Activated naive CD4-positive, alpha-beta T cell treated with anti-CD3 and anti-CD28 coated beads for 36 hours (primary cell): ENCODE measurements at regions not wholly inside any gene's neighbourhood (a gene's known extent, or its start where the extent isn't known, plus 50 kb on each side); places are given as distances from the start of the nearest gene placed in this dataset.

ENCODE experiments used
- CTCF ChIA-PET: fragments of 350-600 bp; sonication (Branson Sonifier 250); formaldehyde crosslinking; loops from one replicate; lab custom pipeline; 2021; ENCODE audit warnings: antibody characterized with exemption; lab: Charles Lee
- DNase-seq: peaks from one replicate; pipeline ENCODE4 v3.0.0-alpha.2; 2020
- H3K27ac Mint-ChIP-seq: one replicate; pipeline ENCODE4 v1.8.0; 2021; ENCODE audit warnings: mild to moderate bottlenecking, mixed read lengths
- H3K27me3 Mint-ChIP-seq: one replicate; pipeline ENCODE4 v1.8.0; 2021; ENCODE audit warnings: low read depth, mixed read lengths
- H3K36me3 Mint-ChIP-seq: one replicate; pipeline ENCODE4 v1.8.0; 2021; ENCODE audit warnings: low read depth, mixed read lengths
- H3K4me1 Mint-ChIP-seq: one replicate; pipeline ENCODE4 v1.8.0; 2021; ENCODE audit warnings: low read depth, mixed read lengths
- H3K4me3 Mint-ChIP-seq: one replicate; pipeline ENCODE4 v1.8.0; 2021; ENCODE audit warnings: mild to moderate bottlenecking, moderate library complexity, mixed read lengths
- H3K9me3 Mint-ChIP-seq: one replicate; pipeline ENCODE4 v1.8.0; 2021; ENCODE audit warnings: mixed read lengths
- intact Hi-C: fragments of 100-400 bp; cut with micrococcal nuclease; formaldehyde crosslinking; loops from one replicate; pipeline ENCODE4 v1.15.1; 2023

DNA sequence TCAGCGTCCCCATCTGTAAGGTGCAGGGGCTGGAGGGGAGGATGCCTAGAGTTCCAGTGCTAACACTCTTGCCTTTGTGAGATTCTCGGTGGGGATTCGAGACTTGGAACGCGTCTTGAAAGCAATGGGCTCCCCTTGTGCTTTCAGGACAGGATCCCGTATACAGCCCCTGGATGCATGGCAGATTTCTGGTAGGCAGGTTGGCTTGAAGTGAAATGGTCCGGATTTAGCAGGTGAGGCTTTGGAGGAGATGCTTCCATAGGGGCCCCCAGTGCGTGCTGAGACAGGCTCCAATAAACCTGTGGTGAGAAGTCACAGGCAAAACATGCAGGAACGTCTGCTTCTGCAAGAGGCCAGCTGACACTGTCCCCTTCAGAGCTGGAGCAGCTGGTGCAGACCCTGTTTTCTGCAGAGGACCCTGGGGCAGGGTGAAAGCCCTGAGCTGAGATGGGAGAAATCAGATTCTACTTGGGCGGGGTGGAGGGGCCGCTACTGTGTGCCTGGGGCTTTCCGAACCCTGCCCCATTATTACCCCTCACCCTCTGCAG is 270.4 kb downstream of the PTPRU start:
- Mint-ChIP-seq H3K27me3 (peaks cover 26% of the 10 kb centered on the region), H3K9me3 (peaks cover 2% of the 10 kb centered on the region), H3K27ac (no peak overlapping the region), H3K4me3 (no peak overlapping the region), H3K36me3 (no peaks in the 10 kb centered on the region), H3K4me1 (no peaks in the 10 kb centered on the region)
- intact Hi-C loops = no loop called here
- no peak for DNase-seq
- CTCF ChIA-PET = no interaction called here

DNA sequence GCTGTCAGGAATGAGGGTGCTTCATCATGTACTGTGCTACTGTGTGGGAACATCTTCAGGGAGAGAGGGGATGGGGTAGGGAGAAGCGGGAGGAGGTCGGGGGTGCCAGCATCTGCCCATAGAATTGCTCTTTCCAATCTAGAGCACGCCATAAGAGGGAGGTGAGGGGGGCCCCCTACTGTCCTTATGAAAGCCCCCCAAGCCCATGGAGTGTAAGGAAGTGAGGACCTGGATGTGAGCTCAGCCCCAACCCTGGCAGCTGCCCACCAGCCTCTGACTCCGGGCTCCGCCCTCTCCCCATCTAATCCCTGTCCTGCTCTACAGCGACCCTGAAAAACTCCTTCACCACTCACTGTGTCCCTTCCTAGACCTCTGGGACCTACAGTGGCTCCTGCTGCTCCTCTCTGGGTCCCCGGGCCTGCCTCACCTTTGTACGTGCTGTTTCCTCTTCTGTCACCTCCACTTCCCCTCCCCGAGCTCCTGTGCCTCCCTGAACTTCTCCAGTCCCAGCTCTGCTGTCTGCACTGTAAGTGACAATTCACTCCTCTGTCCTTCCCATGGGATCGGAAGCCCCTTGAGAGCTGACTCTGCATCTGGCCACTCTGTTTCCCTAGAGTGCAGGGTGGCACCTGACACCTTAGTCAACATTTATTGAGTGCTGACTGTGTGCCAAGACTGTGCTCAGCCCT is 269.4 kb downstream of the PTPRU start:
- Mint-ChIP-seq H3K4me1 (no peaks in the 10 kb centered on the region), H3K27me3 (peaks cover 26% of the 10 kb centered on the region), H3K9me3 (no peaks in the 10 kb centered on the region), H3K27ac (no peak overlapping the region), H3K4me3 (no peak overlapping the region), H3K36me3 (no peaks in the 10 kb centered on the region)
- intact Hi-C loops = no loop called here
- no peak for DNase-seq
- CTCF ChIA-PET = no interaction called here

DNA sequence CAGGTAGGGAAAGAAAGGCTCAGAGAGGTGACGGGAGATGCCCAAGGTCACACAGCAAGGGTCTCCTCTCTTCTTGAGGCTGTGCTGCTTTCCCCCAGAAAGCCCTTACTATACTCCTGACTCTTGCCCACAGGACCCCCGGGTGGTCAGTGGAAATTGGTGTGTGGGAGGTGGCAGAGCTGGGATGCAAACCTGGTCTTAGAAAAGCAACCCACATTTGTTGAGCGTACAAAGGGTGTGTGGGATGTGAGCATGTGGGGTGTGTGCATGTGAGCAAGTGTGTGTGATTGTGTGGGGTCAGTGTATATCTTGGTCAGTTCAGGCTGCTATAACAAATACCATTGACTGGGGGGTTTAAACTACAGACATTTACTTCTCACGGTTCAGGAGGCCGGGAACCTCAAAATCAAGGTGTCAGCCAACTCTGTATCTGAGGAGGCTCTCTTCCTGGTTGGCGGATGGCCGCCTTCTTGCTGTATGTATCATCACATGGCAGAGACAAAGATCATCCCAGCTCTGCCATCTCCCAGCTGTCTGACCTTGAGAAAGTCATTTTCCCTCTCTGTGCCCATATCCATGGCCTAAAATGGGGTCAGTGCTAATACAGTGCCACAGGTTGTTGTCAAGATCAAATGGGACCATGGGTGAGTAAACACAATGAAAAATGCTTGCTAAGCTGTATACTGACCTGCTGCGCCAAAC is 268.5 kb downstream of the PTPRU start:
- intact Hi-C loops = no loop called here
- CTCF ChIA-PET = interaction anchor here (0.9 kb wide), 1 partner anchor 9 kb away, joined by 3 read pairs; no protein-coding TSS in a partner anchor
- H3K36me3 Mint-ChIP-seq = no peaks in the 10 kb centered on the region
- no peak for DNase-seq
- H3K4me1 Mint-ChIP-seq = no peaks in the 10 kb centered on the region
- peaks cover 30% of the 10 kb centered on the region for H3K27me3 Mint-ChIP-seq
- no peak overlapping the region for H3K4me3 Mint-ChIP-seq
- H3K27ac Mint-ChIP-seq = no peak overlapping the region
- no peaks in the 10 kb centered on the region for H3K9me3 Mint-ChIP-seq

DNA sequence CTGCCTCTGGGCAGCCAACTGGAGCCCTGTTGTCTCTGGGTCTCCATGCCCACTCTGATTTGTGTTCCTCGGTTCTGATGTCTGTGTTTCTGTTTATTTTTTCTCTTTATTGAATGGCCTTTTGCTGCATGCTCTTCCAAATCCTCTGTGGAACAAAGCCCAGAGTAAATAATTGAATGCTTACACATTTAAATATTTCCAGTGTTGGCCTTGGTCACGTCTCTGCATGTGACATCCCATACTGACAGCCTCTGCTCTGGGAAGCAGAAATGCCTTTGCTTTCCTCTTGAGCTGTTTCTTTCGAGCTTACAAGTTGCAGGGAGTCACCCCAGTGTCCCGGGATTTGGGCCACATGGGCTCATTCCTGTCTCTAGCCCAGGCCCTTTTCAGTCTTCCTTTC is 267.9 kb downstream of the PTPRU start:
- H3K27ac Mint-ChIP-seq = no peak overlapping the region
- no peaks in the 10 kb centered on the region for H3K4me1 Mint-ChIP-seq
- no peaks in the 10 kb centered on the region for H3K9me3 Mint-ChIP-seq
- H3K27me3 Mint-ChIP-seq = peaks cover 33% of the 10 kb centered on the region
- CTCF ChIA-PET = interaction anchor here (0.9 kb wide), 1 partner anchor 10 kb away, joined by 3 read pairs; no protein-coding TSS in a partner anchor
- H3K36me3 Mint-ChIP-seq = no peaks in the 10 kb centered on the region
- no peak for DNase-seq
- intact Hi-C loops = no loop called here
- H3K4me3 Mint-ChIP-seq = no peak overlapping the region

DNA sequence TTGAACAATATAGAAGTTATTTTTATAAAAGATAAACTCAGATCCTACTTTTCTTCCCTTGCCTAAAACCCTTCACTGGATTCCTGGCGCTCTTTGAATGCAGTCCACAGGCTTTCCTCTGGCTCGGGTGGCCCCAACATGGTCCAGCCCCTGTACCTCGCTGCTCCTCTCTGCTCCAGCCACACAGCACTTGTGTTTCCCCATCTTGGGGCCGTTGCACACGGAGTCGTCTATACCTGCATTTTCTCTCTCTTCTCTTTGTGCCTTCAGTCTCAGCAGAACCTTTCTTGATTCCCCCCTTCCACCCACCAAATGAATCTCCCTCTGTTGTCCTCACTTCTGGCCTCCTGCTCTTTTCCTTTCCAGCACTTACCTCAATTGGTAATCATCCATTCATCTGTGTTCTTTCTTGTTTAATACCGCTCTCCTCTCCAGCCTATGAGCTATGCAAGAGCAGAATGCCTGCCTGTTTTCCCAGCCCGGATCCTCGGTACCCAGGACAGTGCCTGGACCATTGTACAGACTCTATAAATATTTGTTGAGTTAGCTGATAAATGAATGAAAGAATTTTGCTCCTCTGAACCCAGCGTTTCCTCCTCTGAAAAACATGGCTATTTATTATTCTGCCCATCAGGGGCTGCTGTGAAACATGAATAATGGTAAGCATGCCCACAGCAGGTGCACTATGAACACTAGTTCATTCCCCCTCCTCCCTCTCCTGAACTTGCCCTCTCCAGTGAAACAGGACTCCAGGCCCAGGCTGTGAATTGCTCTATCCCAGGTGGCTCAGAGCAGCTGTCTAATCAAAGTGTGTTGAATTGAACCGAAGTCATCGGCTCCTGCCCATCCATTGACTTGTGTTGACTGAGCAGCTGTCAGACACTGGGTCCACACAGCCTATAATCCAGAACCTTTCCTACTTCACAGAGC is 266.9 kb downstream of the PTPRU start:
- peaks cover 37% of the 10 kb centered on the region for H3K27me3 Mint-ChIP-seq
- H3K4me3 Mint-ChIP-seq = no peak overlapping the region
- CTCF ChIA-PET = no interaction called here
- H3K27ac Mint-ChIP-seq = no peak overlapping the region
- no peaks in the 10 kb centered on the region for H3K36me3 Mint-ChIP-seq
- H3K4me1 Mint-ChIP-seq = no peaks in the 10 kb centered on the region
- no peaks in the 10 kb centered on the region for H3K9me3 Mint-ChIP-seq
- DNase-seq = no peak
- intact Hi-C loops = no loop called here

DNA sequence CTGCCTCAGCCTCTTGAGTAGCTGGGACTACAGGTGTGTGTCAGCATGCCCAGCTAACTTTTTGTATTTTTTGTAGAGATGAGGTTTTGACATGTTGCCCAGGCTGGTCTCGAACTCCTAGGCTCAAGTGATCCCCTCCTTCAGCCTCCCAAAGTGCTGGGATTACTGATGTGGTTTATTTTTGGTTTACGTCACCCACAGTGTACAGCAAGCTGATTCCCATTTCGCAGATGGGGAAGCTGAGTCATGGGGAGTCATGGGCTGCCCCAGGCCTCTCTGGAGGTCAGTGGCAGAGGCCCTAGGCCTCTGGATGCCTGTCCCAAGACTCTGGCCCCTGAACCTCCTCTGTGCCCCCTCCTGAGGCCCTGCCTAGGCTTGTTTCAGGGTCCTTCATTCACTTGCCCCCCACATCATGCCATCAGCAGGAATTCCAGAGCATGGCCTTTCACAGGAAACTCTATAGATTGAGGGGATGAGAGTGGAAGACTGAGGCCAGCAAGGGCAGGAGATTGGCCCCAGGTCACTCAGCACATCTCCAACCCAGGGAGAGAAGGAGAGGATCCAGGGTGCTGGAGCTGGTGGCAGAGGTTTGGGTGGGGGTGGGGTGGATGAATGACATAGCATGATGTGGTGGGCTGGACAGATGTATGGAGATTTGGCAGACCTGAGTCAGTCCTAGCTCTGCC is 266.0 kb downstream of the PTPRU start:
- Mint-ChIP-seq H3K27ac (no peak overlapping the region), H3K27me3 (peaks cover 34% of the 10 kb centered on the region)
- DNase-seq = no peak

DNA sequence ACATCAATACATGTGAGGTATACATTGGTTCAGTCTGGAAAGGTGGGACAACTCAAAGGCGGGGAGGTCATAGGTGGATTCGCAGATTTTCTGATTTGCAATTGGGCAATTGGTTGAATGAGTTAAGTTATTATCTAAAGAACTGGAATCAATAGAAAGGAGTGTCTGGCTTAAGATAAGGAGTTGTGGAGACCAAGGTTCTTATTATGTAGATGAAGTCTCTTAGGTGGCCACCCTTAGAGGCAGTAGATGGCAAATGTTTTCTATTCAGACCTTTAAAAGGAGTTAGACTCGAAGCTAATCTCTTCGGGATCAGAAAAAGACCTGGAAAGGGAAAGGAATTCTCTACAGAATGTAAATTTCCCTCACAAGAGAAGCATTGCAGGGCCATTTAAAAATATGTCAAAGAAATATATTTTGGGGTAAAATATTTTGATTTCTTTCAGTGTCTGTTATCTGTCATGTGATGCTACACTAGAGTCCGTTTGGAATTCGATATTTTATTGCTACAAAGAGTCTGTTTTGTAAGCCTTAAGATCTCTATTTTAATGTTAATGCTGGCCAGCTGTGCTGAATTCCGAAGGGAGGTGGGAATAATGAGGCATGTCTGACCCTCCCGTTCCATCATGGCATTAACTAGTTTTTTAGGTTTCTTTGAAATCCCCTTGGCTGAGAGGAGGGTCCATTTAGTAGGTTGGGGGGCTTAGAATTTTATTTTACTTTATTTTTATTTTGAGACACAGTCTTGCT is 265.1 kb downstream of the PTPRU start:
- Mint-ChIP-seq H3K27me3 (peaks cover 28% of the 10 kb centered on the region), H3K9me3 (peaks cover 4% of the 10 kb centered on the region), H3K36me3 (no peaks in the 10 kb centered on the region), H3K4me3 (no peak overlapping the region), H3K27ac (no peak overlapping the region), H3K4me1 (no peaks in the 10 kb centered on the region)
- CTCF ChIA-PET = interaction anchor here (0.5 kb wide), 1 partner anchor 80 kb away, joined by 3 read pairs; no protein-coding TSS in a partner anchor
- no peak for DNase-seq
- intact Hi-C loops = no loop called here

More for the DNA sequence above, 266.0 kb downstream of the PTPRU start:
- H3K4me1 Mint-ChIP-seq = no peaks in the 10 kb centered on the region
- H3K4me3 Mint-ChIP-seq = no peak overlapping the region
- H3K9me3 Mint-ChIP-seq = no peaks in the 10 kb centered on the region
- intact Hi-C loops = no loop called here
- H3K36me3 Mint-ChIP-seq = no peaks in the 10 kb centered on the region
- CTCF ChIA-PET = interaction anchor here (0.5 kb wide), 1 partner anchor 79 kb away, joined by 3 read pairs; no protein-coding TSS in a partner anchor

DNA sequence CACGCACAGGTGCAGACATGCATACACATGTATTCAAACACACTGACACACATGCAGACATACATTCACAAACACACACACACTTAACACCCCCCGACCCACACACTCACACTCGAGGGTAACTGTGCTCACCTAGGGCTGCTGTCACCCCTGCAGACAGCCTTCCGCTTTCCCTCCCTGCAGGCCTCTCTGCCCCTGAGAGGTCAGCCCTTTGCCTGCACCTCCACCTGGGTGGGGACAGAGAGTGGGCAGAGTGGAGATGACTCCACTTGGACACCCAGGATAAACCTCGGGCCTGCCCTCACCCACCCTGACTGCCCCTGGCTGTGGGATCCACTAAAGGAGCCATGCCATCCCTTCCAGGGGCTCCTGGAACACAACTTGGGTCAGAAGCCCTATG is 264.3 kb downstream of the PTPRU start:
- Mint-ChIP-seq H3K27ac (no peak overlapping the region), H3K4me3 (no peak overlapping the region), H3K36me3 (no peaks in the 10 kb centered on the region), H3K9me3 (peaks cover 5% of the 10 kb centered on the region), H3K4me1 (no peaks in the 10 kb centered on the region), H3K27me3 (peaks cover 24% of the 10 kb centered on the region)
- intact Hi-C loops = no loop called here
- CTCF ChIA-PET = no interaction called here
- no peak for DNase-seq

DNA sequence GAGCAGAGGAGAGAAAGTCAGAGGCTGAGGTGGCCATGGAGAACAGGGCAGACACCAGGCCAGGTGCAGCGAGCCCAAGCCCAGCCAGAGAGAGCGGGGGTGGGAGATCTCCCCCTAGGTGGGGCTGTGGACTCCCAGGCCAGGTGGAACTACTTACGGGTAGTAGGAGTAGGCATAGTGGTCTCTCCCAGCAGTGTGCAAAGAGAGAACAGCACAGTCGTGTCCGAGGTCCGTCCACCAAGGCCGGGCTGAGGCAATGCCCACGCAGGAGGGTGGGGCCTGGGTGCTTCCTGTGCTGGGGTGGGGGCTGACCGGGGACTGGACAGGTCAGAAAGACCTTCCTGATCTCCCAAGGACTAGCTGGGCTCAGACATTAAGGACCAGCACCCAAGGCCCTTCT is 263.7 kb downstream of the PTPRU start:
- no peak for DNase-seq
- Mint-ChIP-seq H3K9me3 (peaks cover 5% of the 10 kb centered on the region), H3K36me3 (no peaks in the 10 kb centered on the region), H3K27ac (no peak overlapping the region), H3K4me3 (no peak overlapping the region), H3K4me1 (no peaks in the 10 kb centered on the region), H3K27me3 (peaks cover 24% of the 10 kb centered on the region)
- intact Hi-C loops = no loop called here
- CTCF ChIA-PET = no interaction called here

DNA sequence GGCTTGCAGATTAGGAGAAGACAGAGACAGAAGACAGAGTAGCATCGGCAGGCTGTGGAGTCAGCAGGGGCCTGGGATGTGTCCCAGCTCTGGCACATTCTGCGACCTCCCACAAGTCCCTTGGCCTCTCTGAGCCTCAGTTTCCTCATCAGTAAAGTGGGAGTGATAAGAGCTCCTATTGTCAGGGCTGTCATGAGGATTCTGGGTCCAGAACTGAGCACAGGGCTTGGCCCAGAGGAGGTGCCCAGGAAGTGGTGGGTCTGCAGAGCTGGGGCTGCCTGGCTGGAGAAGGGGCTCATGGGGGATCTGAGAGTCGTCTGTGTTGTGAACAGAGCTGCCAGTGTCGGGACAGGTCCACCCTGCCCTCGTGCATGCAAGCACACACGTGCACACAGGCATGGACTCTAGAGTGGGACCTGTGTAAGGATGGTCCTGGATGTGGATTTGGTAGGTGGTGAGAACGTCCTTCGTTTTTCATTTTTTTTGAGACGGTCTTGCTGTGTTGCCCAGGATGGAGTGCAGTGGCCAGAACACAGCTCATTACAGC is 262.9 kb downstream of the PTPRU start:
- H3K4me3 Mint-ChIP-seq = no peak overlapping the region
- no peaks in the 10 kb centered on the region for H3K36me3 Mint-ChIP-seq
- H3K27me3 Mint-ChIP-seq = peaks cover 19% of the 10 kb centered on the region
- no peak for DNase-seq
- H3K9me3 Mint-ChIP-seq = peaks cover 5% of the 10 kb centered on the region
- intact Hi-C loops = no loop called here
- H3K4me1 Mint-ChIP-seq = no peaks in the 10 kb centered on the region
- CTCF ChIA-PET = no interaction called here
- no peak overlapping the region for H3K27ac Mint-ChIP-seq
